ENCODE measurements at regions not wholly inside any gene's neighbourhood (a gene's known extent, or its start where the extent isn't known, plus 50 kb on each side); places are given as distances from the start of the nearest gene placed in this dataset.

DNA sequence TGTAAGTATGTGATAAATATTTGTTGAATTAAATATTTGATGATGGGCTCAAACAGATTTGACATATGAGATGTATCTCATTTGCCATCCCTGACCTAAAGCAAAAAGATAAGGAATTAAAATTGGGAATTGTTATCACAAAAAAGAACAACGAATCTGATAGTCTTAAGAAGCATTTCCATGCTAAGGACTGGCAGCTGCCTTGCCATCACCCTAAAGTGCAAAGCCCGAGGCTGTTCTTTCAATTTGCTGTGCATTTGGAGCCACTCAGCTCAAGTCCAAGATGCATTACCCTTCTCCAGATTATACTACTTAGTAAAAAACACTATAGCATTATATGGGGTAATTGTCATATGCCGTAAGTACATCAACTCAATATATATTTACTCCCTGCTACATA is 618.3 kb upstream of the CLINT1 start:
- DNase-seq (ENCODE audit: low read depth, low spot score) (no peak), FAIRE-seq (no peak)
- Histone ChIP-seq H2AFZ (ENCODE audit: control insufficient read depth, low read length) (no peak overlapping the region), H3K9ac (ENCODE audit: control insufficient read depth, extremely low read depth, insufficient read depth, low read length) (no peak overlapping the region), H3K27me3 (ENCODE audit: control insufficient read depth, extremely low read depth, insufficient read depth, low read length) (no peaks in the 10 kb centered on the region), H3K4me3 (ENCODE audit: control insufficient read depth in 2 of 3, extremely low read depth in 1 of 3, insufficient read depth in 2 of 3, low read depth in 1 of 3, low read length in 3 of 3) (no peak overlapping the region), H3K36me3 (ENCODE audit: control insufficient read depth in 2 of 2, extremely low read depth in 1 of 2, insufficient read depth in 2 of 2, low read length in 2 of 2) (no peaks in the 10 kb centered on the region), H3K9me1 (ENCODE audit: control insufficient read depth, extremely low read depth, insufficient read depth, low read length) (no peaks in the 10 kb centered on the region), H3K27ac (ENCODE audit: control insufficient read depth, insufficient read depth, low read length) (no peak overlapping the region), H3K4me2 (ENCODE audit: control insufficient read depth, extremely low read depth, insufficient read depth, low read depth, low read length) (no peak overlapping the region), H4K20me1 (ENCODE audit: control insufficient read depth, extremely low read depth, insufficient read depth, low read length) (no peaks in the 10 kb centered on the region), H3K79me2 (ENCODE audit: control insufficient read depth, insufficient read depth, low read length) (no peaks in the 10 kb centered on the region), H3K9me3 (ENCODE audit: control insufficient read depth, low read depth, low read length) (no peaks in the 10 kb centered on the region), H3K4me1 (ENCODE audit: control insufficient read depth, extremely low read depth, insufficient read depth, low read length) (no peaks in the 10 kb centered on the region)
- no peak for TF ChIP-seq EZH2 (IDR thresholded peaks at IDR 0.05; ENCODE audit: low read length)
- TF ChIP-seq, protein P1, sequence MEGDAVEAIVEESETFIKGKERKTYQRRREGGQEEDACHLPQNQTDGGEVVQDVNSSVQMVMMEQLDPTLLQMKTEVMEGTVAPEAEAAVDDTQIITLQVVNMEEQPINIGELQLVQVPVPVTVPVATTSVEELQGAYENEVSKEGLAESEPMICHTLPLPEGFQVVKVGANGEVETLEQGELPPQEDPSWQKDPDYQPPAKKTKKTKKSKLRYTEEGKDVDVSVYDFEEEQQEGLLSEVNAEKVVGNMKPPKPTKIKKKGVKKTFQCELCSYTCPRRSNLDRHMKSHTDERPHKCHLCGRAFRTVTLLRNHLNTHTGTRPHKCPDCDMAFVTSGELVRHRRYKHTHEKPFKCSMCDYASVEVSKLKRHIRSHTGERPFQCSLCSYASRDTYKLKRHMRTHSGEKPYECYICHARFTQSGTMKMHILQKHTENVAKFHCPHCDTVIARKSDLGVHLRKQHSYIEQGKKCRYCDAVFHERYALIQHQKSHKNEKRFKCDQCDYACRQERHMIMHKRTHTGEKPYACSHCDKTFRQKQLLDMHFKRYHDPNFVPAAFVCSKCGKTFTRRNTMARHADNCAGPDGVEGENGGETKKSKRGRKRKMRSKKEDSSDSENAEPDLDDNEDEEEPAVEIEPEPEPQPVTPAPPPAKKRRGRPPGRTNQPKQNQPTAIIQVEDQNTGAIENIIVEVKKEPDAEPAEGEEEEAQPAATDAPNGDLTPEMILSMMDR (optimal IDR thresholded peaks at IDR 0.05 in 1 of 3, IDR thresholded peaks at IDR 0.05 in 1 of 3, conservative IDR thresholded peaks at IDR 0.05 in 1 of 3; ENCODE audit: extremely low read depth in 1 of 3, insufficient read depth in 2 of 3, low read length in 3 of 3): no peak
- dilution Hi-C loops (cut with MboI; ENCODE audit: extremely low pct_ligation_motif_present, low sequenced_read_pairs): no loop called here

DNA sequence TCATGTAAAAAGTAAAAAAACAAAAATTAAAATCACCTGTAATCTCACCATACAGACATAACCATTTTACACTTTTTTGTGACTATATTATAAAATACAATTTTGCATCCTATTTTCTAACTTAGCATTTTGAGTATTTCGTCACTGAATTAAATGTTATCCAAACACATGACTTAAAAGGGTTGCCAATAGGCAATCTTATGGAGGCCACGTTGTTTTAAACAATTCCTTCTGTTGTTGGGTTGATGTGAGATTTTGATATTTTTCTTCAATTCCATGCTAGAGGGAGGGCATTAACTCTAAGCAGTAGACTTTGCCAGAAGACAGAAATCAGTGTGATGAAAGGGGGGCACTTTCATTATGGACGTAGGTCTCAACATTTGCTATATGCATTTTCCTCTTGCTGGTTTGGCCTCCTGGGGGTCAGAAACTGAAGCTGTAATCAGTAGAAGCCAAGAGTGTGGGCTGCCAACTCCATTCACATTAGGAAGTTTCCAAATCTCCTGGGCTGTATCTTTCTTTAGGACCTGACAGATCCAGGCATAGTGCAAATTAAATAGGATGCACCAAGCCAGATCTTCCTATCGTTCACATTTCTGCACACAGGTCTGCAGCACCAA is 614.2 kb upstream of the CLINT1 start:
- no peak overlapping the region for H3K4me2 ChIP-seq (ENCODE audit: control insufficient read depth, extremely low read depth, insufficient read depth, low read depth, low read length)
- no peak overlapping the region for H3K9ac ChIP-seq (ENCODE audit: control insufficient read depth, extremely low read depth, insufficient read depth, low read length)
- TF ChIP-seq EZH2 (IDR thresholded peaks at IDR 0.05; ENCODE audit: low read length): no peak
- TF ChIP-seq, protein P1 (optimal IDR thresholded peaks at IDR 0.05 in 1 of 3, IDR thresholded peaks at IDR 0.05 in 1 of 3, conservative IDR thresholded peaks at IDR 0.05 in 1 of 3; ENCODE audit: extremely low read depth in 1 of 3, insufficient read depth in 2 of 3, low read length in 3 of 3): no peak
- H2AFZ ChIP-seq (ENCODE audit: control insufficient read depth, low read length): no peak overlapping the region
- no peaks in the 10 kb centered on the region for H3K27me3 ChIP-seq (ENCODE audit: control insufficient read depth, extremely low read depth, insufficient read depth, low read length)
- H3K9me1 ChIP-seq (ENCODE audit: control insufficient read depth, extremely low read depth, insufficient read depth, low read length): no peaks in the 10 kb centered on the region
- no peaks in the 10 kb centered on the region for H3K4me1 ChIP-seq (ENCODE audit: control insufficient read depth, extremely low read depth, insufficient read depth, low read length)
- no peaks in the 10 kb centered on the region for H3K9me3 ChIP-seq (ENCODE audit: control insufficient read depth, low read depth, low read length)
- FAIRE-seq (no peak), DNase-seq (ENCODE audit: low read depth, low spot score) (no peak)
- H4K20me1 ChIP-seq (ENCODE audit: control insufficient read depth, extremely low read depth, insufficient read depth, low read length): no peaks in the 10 kb centered on the region
- no peaks in the 10 kb centered on the region for H3K36me3 ChIP-seq (ENCODE audit: control insufficient read depth in 2 of 2, extremely low read depth in 1 of 2, insufficient read depth in 2 of 2, low read length in 2 of 2)
- no peak overlapping the region for H3K4me3 ChIP-seq (ENCODE audit: control insufficient read depth in 2 of 3, extremely low read depth in 1 of 3, insufficient read depth in 2 of 3, low read depth in 1 of 3, low read length in 3 of 3)
- dilution Hi-C loops (cut with MboI; ENCODE audit: extremely low pct_ligation_motif_present, low sequenced_read_pairs): no loop called here
- H3K27ac ChIP-seq (ENCODE audit: control insufficient read depth, insufficient read depth, low read length): no peak overlapping the region
- H3K79me2 ChIP-seq (ENCODE audit: control insufficient read depth, insufficient read depth, low read length): no peaks in the 10 kb centered on the region

Measured in keratinocyte (primary cell).